Nephron (organoid): ENCODE measurements at regions not wholly inside any gene's neighbourhood (a gene's known extent, or its start where the extent isn't known, plus 50 kb on each side); places are given as distances from the start of the nearest gene placed in this dataset.

Experiments used
- H3K27ac Mint-ChIP-seq, 3 experiments: 2 replicates each; pipeline ENCODE4 v1.8.0; 2020; ENCODE audit warnings: mixed read lengths in 3 of 3, mild to moderate bottlenecking in 2 of 3, moderate library complexity in 1 of 3
- H3K27me3 Mint-ChIP-seq: 2 replicates; pipeline ENCODE4 v1.8.0; 2021; ENCODE audit warnings: low read depth, mild to moderate bottlenecking, moderate library complexity, mixed read lengths
- H3K36me3 Mint-ChIP-seq: 2 replicates; pipeline ENCODE4 v1.8.0; 2020; ENCODE audit warnings: low read depth, mixed read lengths
- H3K4me1 Mint-ChIP-seq: 2 replicates; pipeline ENCODE4 v1.8.0; 2020; ENCODE audit warnings: mixed read lengths
- H3K4me3 Mint-ChIP-seq, 3 experiments: 2 replicates each; pipeline ENCODE4 v1.8.0; 2020; ENCODE audit warnings: mild to moderate bottlenecking in 3 of 3, mixed read lengths in 3 of 3, moderate library complexity in 2 of 3
- H3K9me3 Mint-ChIP-seq: 2 replicates; pipeline ENCODE4 v1.8.0; 2020; ENCODE audit warnings: mixed read lengths
- TF ChIP-seq, protein P1 (sequence below), 3 experiments: fragments of 200-600 bp; sonication (generic); IDR thresholded peaks; one replicate each; pipeline ENCODE4 v1.5.0; 2021; ENCODE audit warnings: antibody characterized with exemption in 3 of 3; ENCODE audit not compliant: unreplicated experiment in 3 of 3

DNA sequence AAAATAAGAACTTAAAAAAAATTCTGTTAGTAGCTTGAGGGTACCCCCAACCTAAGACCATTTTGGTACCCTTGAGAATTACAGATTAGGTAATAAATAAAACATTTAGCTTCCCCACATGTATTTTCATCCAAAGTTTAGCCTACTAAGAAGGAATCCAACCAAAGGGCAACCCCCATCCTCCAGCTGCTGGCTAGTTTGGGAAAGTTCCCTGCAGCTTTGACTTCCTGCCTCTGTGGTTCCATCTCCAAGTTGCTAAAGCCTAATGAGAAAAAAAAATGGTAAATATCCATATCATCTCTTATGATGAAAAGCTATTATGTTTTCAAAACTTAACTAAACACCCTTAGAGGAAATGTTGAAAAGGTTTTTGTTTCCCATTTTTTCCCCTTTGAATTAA, 547.2 kb downstream of the ANKRD7 start:
- Mint-ChIP-seq H3K36me3 (no peaks in the 10 kb centered on the region), H3K27me3 (no peaks in the 10 kb centered on the region), H3K9me3 (no peaks in the 10 kb centered on the region), H3K4me1 (no peaks in the 10 kb centered on the region), H3K4me3 (no peak overlapping the region), H3K27ac (no peak overlapping the region)
- TF ChIP-seq, protein P1, sequence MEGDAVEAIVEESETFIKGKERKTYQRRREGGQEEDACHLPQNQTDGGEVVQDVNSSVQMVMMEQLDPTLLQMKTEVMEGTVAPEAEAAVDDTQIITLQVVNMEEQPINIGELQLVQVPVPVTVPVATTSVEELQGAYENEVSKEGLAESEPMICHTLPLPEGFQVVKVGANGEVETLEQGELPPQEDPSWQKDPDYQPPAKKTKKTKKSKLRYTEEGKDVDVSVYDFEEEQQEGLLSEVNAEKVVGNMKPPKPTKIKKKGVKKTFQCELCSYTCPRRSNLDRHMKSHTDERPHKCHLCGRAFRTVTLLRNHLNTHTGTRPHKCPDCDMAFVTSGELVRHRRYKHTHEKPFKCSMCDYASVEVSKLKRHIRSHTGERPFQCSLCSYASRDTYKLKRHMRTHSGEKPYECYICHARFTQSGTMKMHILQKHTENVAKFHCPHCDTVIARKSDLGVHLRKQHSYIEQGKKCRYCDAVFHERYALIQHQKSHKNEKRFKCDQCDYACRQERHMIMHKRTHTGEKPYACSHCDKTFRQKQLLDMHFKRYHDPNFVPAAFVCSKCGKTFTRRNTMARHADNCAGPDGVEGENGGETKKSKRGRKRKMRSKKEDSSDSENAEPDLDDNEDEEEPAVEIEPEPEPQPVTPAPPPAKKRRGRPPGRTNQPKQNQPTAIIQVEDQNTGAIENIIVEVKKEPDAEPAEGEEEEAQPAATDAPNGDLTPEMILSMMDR (IDR thresholded peaks at IDR 0.05; ENCODE audit: unreplicated experiment in 3 of 3): no peak

DNA sequence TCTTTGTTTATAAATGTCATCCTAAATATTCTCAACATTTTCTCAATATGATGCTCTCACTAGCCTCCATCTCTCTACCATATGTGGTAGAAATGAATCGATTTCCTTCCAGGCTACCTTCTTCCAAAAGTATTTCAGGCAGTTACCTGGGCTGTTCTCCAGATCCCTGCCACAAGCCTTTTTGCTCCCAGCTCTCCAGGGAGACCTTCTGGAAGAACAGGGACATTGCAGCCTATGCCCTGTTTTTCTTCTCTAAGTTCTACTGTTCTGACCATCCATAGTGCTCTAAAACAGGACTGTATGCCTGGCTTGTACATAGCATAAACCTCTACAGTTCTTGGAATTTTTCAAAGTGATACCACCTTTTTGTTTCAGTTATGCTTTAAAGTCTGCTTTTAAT, 552.8 kb downstream of the ANKRD7 start:
- H3K4me3 Mint-ChIP-seq: no peak overlapping the region
- no peak overlapping the region for H3K27ac Mint-ChIP-seq
- TF ChIP-seq, protein P1 (IDR thresholded peaks at IDR 0.05; ENCODE audit: unreplicated experiment in 3 of 3): no peak
- H3K36me3 Mint-ChIP-seq: no peaks in the 10 kb centered on the region
- H3K27me3 Mint-ChIP-seq: no peaks in the 10 kb centered on the region
- H3K9me3 Mint-ChIP-seq: no peaks in the 10 kb centered on the region
- no peaks in the 10 kb centered on the region for H3K4me1 Mint-ChIP-seq

DNA sequence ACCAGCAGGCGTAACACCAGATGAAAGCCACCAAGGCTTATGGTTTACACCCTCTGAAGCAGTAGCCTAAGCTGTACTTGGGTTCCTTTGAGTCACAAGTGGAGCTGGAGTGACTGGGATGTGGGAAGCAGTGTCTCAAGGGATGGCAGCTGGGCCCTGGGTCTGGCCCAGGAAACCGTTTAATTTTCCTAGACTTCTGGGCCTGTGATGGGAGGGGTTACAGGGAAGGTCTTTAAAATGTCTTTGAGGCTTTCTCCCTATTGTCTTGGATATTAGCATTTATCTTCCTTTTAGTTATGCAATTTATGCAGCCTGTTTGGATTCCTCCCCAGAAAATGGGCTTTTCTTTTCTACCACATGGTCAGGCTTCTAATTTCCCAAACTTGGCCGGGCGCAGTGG, 568.2 kb downstream of the ANKRD7 start:
- Mint-ChIP-seq H3K4me1 (no peaks in the 10 kb centered on the region), H3K27ac (no peak overlapping the region), H3K4me3 (no peak overlapping the region)

DNA sequence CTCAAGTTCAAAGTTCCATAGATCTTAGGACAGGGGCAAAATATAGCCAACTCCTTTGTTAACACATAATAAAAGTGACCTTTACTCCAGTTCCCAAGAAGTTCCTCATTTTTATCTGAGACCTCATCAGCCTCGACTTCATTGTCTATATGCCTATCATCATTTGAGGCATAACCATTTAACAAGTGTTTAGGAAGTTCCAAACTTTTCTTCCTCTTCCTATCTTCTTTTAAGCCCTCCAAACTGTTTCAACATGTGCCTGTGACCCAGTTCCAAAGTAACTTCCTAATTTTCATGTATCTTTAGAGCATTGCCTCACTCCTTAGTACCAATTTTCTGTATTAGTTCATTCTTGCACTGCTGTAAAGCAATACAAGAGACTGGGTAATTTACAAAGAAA, 569.1 kb downstream of the ANKRD7 start:
- H3K4me1 Mint-ChIP-seq: no peaks in the 10 kb centered on the region
- no peaks in the 10 kb centered on the region for H3K36me3 Mint-ChIP-seq
- H3K9me3 Mint-ChIP-seq: no peaks in the 10 kb centered on the region
- H3K27ac Mint-ChIP-seq: no peak overlapping the region
- no peaks in the 10 kb centered on the region for H3K27me3 Mint-ChIP-seq
- TF ChIP-seq, protein P1 (IDR thresholded peaks at IDR 0.05; ENCODE audit: unreplicated experiment in 3 of 3): no peak
- no peak overlapping the region for H3K4me3 Mint-ChIP-seq

More for the DNA sequence above, 568.2 kb downstream of the ANKRD7 start:
- no peaks in the 10 kb centered on the region for H3K27me3 Mint-ChIP-seq
- TF ChIP-seq, protein P1 (IDR thresholded peaks at IDR 0.05; ENCODE audit: unreplicated experiment in 3 of 3): no peak
- H3K36me3 Mint-ChIP-seq: no peaks in the 10 kb centered on the region
- no peaks in the 10 kb centered on the region for H3K9me3 Mint-ChIP-seq

DNA sequence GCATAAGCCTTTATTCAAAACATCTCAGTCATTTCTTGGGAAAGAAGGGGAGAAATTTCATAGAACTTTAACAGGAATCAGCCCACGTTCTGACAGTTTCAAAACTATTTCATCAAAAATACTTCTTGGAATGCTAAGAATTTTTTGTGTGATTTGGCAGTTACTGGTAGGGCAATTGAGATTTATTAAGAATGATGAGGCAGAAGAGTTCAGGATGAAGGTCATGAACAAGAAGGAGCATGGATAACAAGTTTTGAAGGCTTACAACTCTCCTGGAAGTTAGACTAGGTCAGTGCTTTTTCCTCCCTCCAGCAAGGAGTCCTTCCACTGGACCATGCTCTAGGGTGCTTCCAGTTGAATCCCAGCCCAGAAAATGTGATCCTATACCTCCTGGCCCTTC, 569.9 kb downstream of the ANKRD7 start:
- Mint-ChIP-seq H3K4me3 (no peak overlapping the region), H3K27ac (no peak overlapping the region), H3K27me3 (no peaks in the 10 kb centered on the region), H3K9me3 (no peaks in the 10 kb centered on the region), H3K36me3 (no peaks in the 10 kb centered on the region), H3K4me1 (no peaks in the 10 kb centered on the region)
- TF ChIP-seq, protein P1 (IDR thresholded peaks at IDR 0.05; ENCODE audit: unreplicated experiment in 3 of 3): no peak

DNA sequence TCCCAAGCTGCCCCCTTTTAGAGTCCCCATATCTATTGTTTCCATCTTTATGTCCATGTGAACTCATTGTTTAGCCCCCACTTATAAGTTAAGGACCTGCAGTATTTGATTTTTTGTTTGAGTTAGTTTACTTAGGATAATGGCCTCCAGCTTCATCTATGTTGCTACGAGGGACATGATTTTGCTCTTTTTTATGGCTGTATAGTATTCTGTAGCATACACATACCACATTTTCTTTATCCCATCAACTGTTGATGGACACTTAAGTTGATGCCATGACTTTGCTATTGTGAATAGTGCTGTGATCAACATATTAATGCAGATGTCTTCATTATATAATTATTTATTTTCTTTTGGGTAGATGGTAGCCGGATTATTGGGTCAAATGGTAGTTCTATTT, 576.9 kb downstream of the ANKRD7 start:
- Mint-ChIP-seq H3K27ac (no peak overlapping the region), H3K27me3 (no peaks in the 10 kb centered on the region), H3K36me3 (no peaks in the 10 kb centered on the region), H3K9me3 (peaks cover 8% of the 10 kb centered on the region), H3K4me3 (no peak overlapping the region), H3K4me1 (no peaks in the 10 kb centered on the region)
- TF ChIP-seq, protein P1 (IDR thresholded peaks at IDR 0.05; ENCODE audit: unreplicated experiment in 3 of 3): no peak
